IMR-90 (cell line): ENCODE measurements at regions not wholly inside any gene's neighbourhood (a gene's known extent, or its start where the extent isn't known, plus 50 kb on each side); places are given as distances from the start of the nearest gene placed in this dataset.

Source experiments
- ATAC-seq: fragments of 200-7000 bp; cut with Tn5 transposase; 2 replicates; pipeline ENCODE4 v1.9.1; 2020; ENCODE audit warnings: low read depth, mild to moderate bottlenecking, moderate library complexity
- BruUV-seq: library from RNA; stranded (reverse); fragments of 400-500 nt; replicated peaks from 2 replicates; lab custom pipeline; 2021; lab: Mats Ljungman, UMichigan
- CTCF ChIA-PET: fragments of 300-600 bp; formaldehyde crosslinking; extraction: SDS; loops from one replicate; lab custom pipeline; 2021; ENCODE audit warnings: antibody characterized with exemption; lab: Yijun Ruan, JAX
- POLR2A ChIA-PET: fragments of 300-600 bp; sonication (Branson Sonifier 250); formaldehyde crosslinking; loops from one replicate; lab custom pipeline; 2022; ENCODE audit warnings: antibody characterized with exemption; ENCODE audit not compliant: unreplicated experiment; lab: Charles Lee
- DNase-seq: peaks from one replicate; pipeline ENCODE4 v3.0.0; 2013
- H2AFZ ChIP-seq: replicated peaks from 2 replicates; pipeline ENCODE3; 2013; ENCODE audit warnings: low read length, mild to moderate bottlenecking; ENCODE audit not compliant: poor library complexity
- H2AK5ac ChIP-seq: 2 replicates; pipeline ENCODE4 v1.6.1; 2013; ENCODE audit warnings: low read depth, low read length, inconsistent platforms
- H2AK9ac ChIP-seq: replicated peaks from 2 replicates; pipeline ENCODE3; 2013; ENCODE audit warnings: mild to moderate bottlenecking, low read depth, low read length, moderate library complexity; ENCODE audit not compliant: poor library complexity
- H2BK120ac ChIP-seq: 2 replicates; pipeline ENCODE4 v1.6.1; 2013; ENCODE audit warnings: low read depth, low read length, inconsistent platforms
- H2BK15ac ChIP-seq: 3 replicates; pipeline ENCODE4 v1.6.1; 2013; ENCODE audit warnings: low read depth, low read length, inconsistent platforms
- H2BK20ac ChIP-seq: 2 replicates; pipeline ENCODE4 v1.6.1; 2013; ENCODE audit warnings: low read depth, mild to moderate bottlenecking, inconsistent platforms, low read length, moderate library complexity
- H2BK5ac ChIP-seq: 2 replicates; pipeline ENCODE4 v1.6.1; 2013; ENCODE audit warnings: mild to moderate bottlenecking, low read depth, low read length, inconsistent platforms; ENCODE audit not compliant: poor library complexity, severe bottlenecking
- H3K14ac ChIP-seq: replicated peaks from 2 replicates; pipeline ENCODE4 v1.6.1; 2013; ENCODE audit warnings: low read depth, low read length, inconsistent platforms
- H3K18ac ChIP-seq: 2 replicates; pipeline ENCODE4 v1.6.1; 2013; ENCODE audit warnings: low read depth, low read length, control low read depth
- H3K23ac ChIP-seq: 2 replicates; pipeline ENCODE4 v1.6.1; 2013; ENCODE audit warnings: low read depth, low read length, inconsistent platforms
- H3K27ac ChIP-seq: 2 replicates; pipeline ENCODE4 v1.5.1; 2013; ENCODE audit warnings: mild to moderate bottlenecking, control low read depth, low read length; ENCODE audit not compliant: insufficient read depth
- H3K27me3 ChIP-seq: 2 replicates; pipeline ENCODE4 v1.6.1; 2013; ENCODE audit warnings: low read length; ENCODE audit not compliant: control insufficient read depth, insufficient read depth
- H3K36me3 ChIP-seq: 2 replicates; pipeline ENCODE4 v1.6.1; 2013; ENCODE audit warnings: low read length, mixed read lengths; ENCODE audit not compliant: control insufficient read depth, insufficient read depth
- H3K4ac ChIP-seq: 2 replicates; pipeline ENCODE4 v1.6.1; 2013; ENCODE audit warnings: low read depth, low read length, inconsistent platforms
- H3K4me1 ChIP-seq: 2 replicates; pipeline ENCODE4 v1.6.1; 2013; ENCODE audit warnings: low read length, mixed read lengths; ENCODE audit not compliant: control insufficient read depth, insufficient read depth
- H3K4me2 ChIP-seq: 2 replicates; pipeline ENCODE4 v1.6.1; 2013; ENCODE audit warnings: low read depth, mild to moderate bottlenecking, control low read depth, low read length, moderate library complexity
- H3K4me3 ChIP-seq: 2 replicates; pipeline ENCODE4 v1.5.1; 2013; ENCODE audit warnings: low read depth, mild to moderate bottlenecking, control low read depth, low read length, moderate library complexity; ENCODE audit not compliant: insufficient read depth
- H3K56ac ChIP-seq: 2 replicates; pipeline ENCODE4 v1.6.1; 2013; ENCODE audit warnings: low read length, inconsistent platforms; ENCODE audit not compliant: insufficient read depth; ENCODE audit errors: extremely low read depth
- H3K79me1 ChIP-seq, 2 experiments: 2 replicates each; pipeline ENCODE4 v1.6.1; 2013; ENCODE audit warnings: low read length in 2 of 2, inconsistent platforms in 1 of 2, low read depth in 1 of 2
- H3K9ac ChIP-seq: 2 replicates; pipeline ENCODE4 v1.6.1; 2013; ENCODE audit warnings: low read depth, low read length, control low read depth
- H3K9me1 ChIP-seq: 2 replicates; pipeline ENCODE4 v1.6.1; 2013; ENCODE audit warnings: low read length, inconsistent platforms; ENCODE audit not compliant: insufficient read depth
- H3K9me3 ChIP-seq: 2 replicates; pipeline ENCODE4 v1.6.1; 2013; ENCODE audit warnings: low read length; ENCODE audit not compliant: control insufficient read depth, insufficient read depth
- H4K20me1 ChIP-seq: 2 replicates; pipeline ENCODE4 v1.6.1; 2013; ENCODE audit warnings: low read length, inconsistent platforms; ENCODE audit not compliant: insufficient read depth
- H4K5ac ChIP-seq: 2 replicates; pipeline ENCODE4 v1.6.1; 2013; ENCODE audit warnings: mild to moderate bottlenecking, low read depth, low read length, control low read depth
- H4K8ac ChIP-seq, 2 experiments: 2 replicates each; pipeline ENCODE4 v1.6.1; 2013; ENCODE audit warnings: low read depth in 2 of 2, low read length in 2 of 2, control low read depth in 1 of 2, inconsistent platforms in 1 of 2
- H4K91ac ChIP-seq: 2 replicates; pipeline ENCODE4 v1.6.1; 2013; ENCODE audit warnings: low read depth, low read length, inconsistent platforms; ENCODE audit not compliant: insufficient read depth
- BHLHE40 ChIP-seq: fragments of 150-350 bp; IDR thresholded peaks from 2 replicates; pipeline ENCODE4 v1.6.1; 2016; ENCODE audit warnings: mild to moderate bottlenecking, low read depth, low read length
- CEBPB ChIP-seq: IDR thresholded peaks from 2 replicates; pipeline ENCODE4 v1.6.1; 2012; ENCODE audit warnings: low read depth, low read length, improper control_type of control experiment
- CHD1 ChIP-seq: IDR thresholded peaks from 2 replicates; pipeline ENCODE4 v1.6.1; 2012; ENCODE audit warnings: low read depth, low read length, improper control_type of control experiment
- CTCF ChIP-seq: conservative IDR thresholded peaks from 2 replicates; pipeline ENCODE4 v1.5.1; 2012; ENCODE audit warnings: mild to moderate bottlenecking, low read depth, low read length, improper control_type of control experiment
- FOS ChIP-seq: fragments of 150-350 bp; IDR thresholded peaks from 2 replicates; pipeline ENCODE4 v1.6.1; 2016; ENCODE audit warnings: low read depth, low read length
- MAFK ChIP-seq: IDR thresholded peaks from 2 replicates; pipeline ENCODE4 v1.6.1; 2012; ENCODE audit warnings: low read depth, low read length, improper control_type of control experiment
- MAZ ChIP-seq: IDR thresholded peaks from 2 replicates; pipeline ENCODE4 v1.6.1; 2012; ENCODE audit warnings: low read depth, mild to moderate bottlenecking, low read length, improper control_type of control experiment, moderate library complexity, borderline replicate concordance
- MXI1 ChIP-seq: IDR thresholded peaks from 2 replicates; pipeline ENCODE4 v1.6.1; 2012; ENCODE audit warnings: low read depth, mild to moderate bottlenecking, low read length, moderate library complexity, borderline replicate concordance
- NFE2L2 ChIP-seq: fragments of 150-350 bp; IDR thresholded peaks from 2 replicates; pipeline ENCODE4 v1.6.1; 2016; ENCODE audit warnings: low read depth, mild to moderate bottlenecking, low read length
- POLR2A ChIP-seq: IDR thresholded peaks from 2 replicates; pipeline ENCODE4 v1.6.1; 2012; ENCODE audit warnings: mild to moderate bottlenecking, low read depth, low read length
- RAD21 ChIP-seq: IDR thresholded peaks from 2 replicates; pipeline ENCODE4 v1.6.1; 2012; ENCODE audit warnings: low read length, improper control_type of control experiment
- RCOR1 ChIP-seq: IDR thresholded peaks from 2 replicates; pipeline ENCODE4 v1.6.1; 2012; ENCODE audit warnings: mild to moderate bottlenecking, low read length, improper control_type of control experiment; ENCODE audit not compliant: insufficient replicate concordance
- RFX5 ChIP-seq: IDR thresholded peaks from 2 replicates; pipeline ENCODE4 v1.8.0; 2012; ENCODE audit warnings: low read depth, mild to moderate bottlenecking, low read length, moderate library complexity
- SMC3 ChIP-seq: fragments of 150-350 bp; IDR thresholded peaks from 2 replicates; pipeline ENCODE4 v1.6.1; 2016; ENCODE audit warnings: low read depth, mild to moderate bottlenecking, antibody characterized with exemption, low read length, moderate library complexity
- WGBS, 2 experiments: methylation state at CpG; one replicate each; pipeline versions ENCODE4 v1.1.5 to v1.1.7; 2013; ENCODE audit warnings: missing lambda C conversion rate in 2 of 2; ENCODE audit not compliant: insufficient read length in 1 of 2; ENCODE audit errors: extremely low coverage in 2 of 2; 5-methylcytosine and 5-hydroxymethylcytosine counted together
- dilution Hi-C: fragments of 300-500 bp; cut with HindIII; formaldehyde crosslinking; loops from one replicate; pipeline ENCODE4 v1.14.3; 2018; ENCODE audit warnings: low sequenced_read_pairs; ENCODE audit not compliant: unreplicated experiment
- in situ Hi-C: fragments of 300-500 bp; cut with MboI; formaldehyde crosslinking; loops from 3 replicates; pipeline ENCODE4 v1.14.3; 2019; ENCODE audit warnings: low sequenced_read_pairs, inconsistent platforms, mixed read lengths
- intact Hi-C: fragments of 100-400 bp; cut with micrococcal nuclease; formaldehyde crosslinking; loops from 2 replicates; pipeline ENCODE4 v1.10.0; 2022
- TF ChIP-seq, protein P1 (sequence below): fragments of 150-350 bp; IDR thresholded peaks from 2 replicates; pipeline ENCODE4 v1.6.1; 2016; ENCODE audit warnings: low read depth, mild to moderate bottlenecking, low read length, moderate library complexity, borderline replicate concordance
- TF ChIP-seq, protein P2 (sequence below): fragments of 150-350 bp; IDR thresholded peaks from 2 replicates; pipeline ENCODE4 v1.6.1; 2017; ENCODE audit warnings: mild to moderate bottlenecking, antibody characterized with exemption, low read length, low read depth

DNA sequence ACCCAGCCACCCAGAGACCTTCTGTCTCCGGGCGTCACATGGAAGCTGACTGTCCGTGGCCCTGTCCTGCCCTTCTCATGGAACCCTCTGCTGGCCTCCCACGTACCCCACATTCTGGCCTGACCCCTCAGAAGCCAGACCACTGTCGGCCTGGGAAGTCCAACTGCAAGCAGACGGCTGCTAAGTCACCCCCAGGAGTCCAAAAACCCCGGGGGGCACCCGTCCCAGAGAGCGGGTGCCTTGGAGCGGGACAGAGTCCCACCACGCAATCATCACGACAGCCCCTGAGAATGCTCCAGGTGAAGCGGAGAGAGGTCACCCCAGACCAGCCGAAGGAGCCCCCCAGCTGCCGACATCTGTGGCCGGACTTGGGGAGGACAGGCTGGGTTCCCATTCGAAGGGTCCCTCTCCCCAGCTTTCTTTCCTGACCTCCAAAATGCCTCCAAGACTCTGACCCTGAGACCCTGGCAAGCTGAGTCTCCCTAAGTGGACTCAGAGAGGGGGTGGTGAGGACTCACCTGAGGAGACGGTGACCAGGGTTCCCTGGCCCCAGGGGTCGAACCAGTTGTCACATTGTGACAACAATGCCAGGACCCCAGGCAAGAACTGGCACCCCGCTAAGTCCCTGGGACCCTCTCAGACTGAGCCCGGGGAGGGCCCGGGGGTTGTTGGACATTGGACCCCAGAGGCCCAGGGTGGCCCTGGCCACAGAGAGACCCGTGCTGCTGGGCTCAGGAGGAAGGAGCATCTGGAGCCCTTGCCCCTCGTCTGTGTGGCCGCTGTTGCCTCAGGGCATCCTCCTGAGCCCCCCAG, 337.1 kb downstream of the TMEM121 start:
- H4K8ac ChIP-seq: no peak overlapping the region
- ATAC-seq (no peak), DNase-seq (no peak)
- no peak overlapping the region for H2BK20ac ChIP-seq
- no peak overlapping the region for H3K23ac ChIP-seq
- H4K91ac ChIP-seq: no peak overlapping the region
- no peak overlapping the region for H2BK5ac ChIP-seq
- no peaks in the 10 kb centered on the region for H3K27me3 ChIP-seq
- no peak overlapping the region for H2AK9ac ChIP-seq
- intact Hi-C loops: no loop called here
- H3K9ac ChIP-seq: no peak overlapping the region
- no peak overlapping the region for H2BK15ac ChIP-seq
- H3K36me3 ChIP-seq: no peaks in the 10 kb centered on the region
- H3K4ac ChIP-seq: no peak overlapping the region
- H2AFZ ChIP-seq: no peak overlapping the region
- peaks cover 67% of the 10 kb centered on the region for H3K9me3 ChIP-seq
- H2BK120ac ChIP-seq: no peak overlapping the region
- no peak overlapping the region for H3K18ac ChIP-seq
- H4K5ac ChIP-seq: no peak overlapping the region
- no peak for TF ChIP-seq CHD1
- TF ChIP-seq MXI1: no peak
- TF ChIP-seq SMC3: no peak
- TF ChIP-seq POLR2A: no peak
- TF ChIP-seq, protein P1, sequence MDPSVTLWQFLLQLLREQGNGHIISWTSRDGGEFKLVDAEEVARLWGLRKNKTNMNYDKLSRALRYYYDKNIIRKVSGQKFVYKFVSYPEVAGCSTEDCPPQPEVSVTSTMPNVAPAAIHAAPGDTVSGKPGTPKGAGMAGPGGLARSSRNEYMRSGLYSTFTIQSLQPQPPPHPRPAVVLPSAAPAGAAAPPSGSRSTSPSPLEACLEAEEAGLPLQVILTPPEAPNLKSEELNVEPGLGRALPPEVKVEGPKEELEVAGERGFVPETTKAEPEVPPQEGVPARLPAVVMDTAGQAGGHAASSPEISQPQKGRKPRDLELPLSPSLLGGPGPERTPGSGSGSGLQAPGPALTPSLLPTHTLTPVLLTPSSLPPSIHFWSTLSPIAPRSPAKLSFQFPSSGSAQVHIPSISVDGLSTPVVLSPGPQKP: no peak
- no peak for TF ChIP-seq MAFK
- TF ChIP-seq FOS: no peak
- TF ChIP-seq RAD21: no peak
- TF ChIP-seq MAZ: no peak
- no peak for TF ChIP-seq CTCF
- no peak for TF ChIP-seq RFX5
- no peak for TF ChIP-seq CEBPB
- TF ChIP-seq, protein P2, sequence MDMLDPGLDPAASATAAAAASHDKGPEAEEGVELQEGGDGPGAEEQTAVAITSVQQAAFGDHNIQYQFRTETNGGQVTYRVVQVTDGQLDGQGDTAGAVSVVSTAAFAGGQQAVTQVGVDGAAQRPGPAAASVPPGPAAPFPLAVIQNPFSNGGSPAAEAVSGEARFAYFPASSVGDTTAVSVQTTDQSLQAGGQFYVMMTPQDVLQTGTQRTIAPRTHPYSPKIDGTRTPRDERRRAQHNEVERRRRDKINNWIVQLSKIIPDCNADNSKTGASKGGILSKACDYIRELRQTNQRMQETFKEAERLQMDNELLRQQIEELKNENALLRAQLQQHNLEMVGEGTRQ: no peak
- TF ChIP-seq RCOR1: no peak
- no peak for TF ChIP-seq BHLHE40
- TF ChIP-seq NFE2L2: no peak
- H3K56ac ChIP-seq: no peak overlapping the region
- H3K14ac ChIP-seq: no peak overlapping the region
- in situ Hi-C loops: no loop called here
- POLR2A ChIA-PET: no interaction called here
- H3K79me1 ChIP-seq: no peaks in the 10 kb centered on the region
- 34% methylated on average over 7 of the region's 25 CpGs; no CpG with 5 or more reads in 1 of the 2 experiments for WGBS, 2 experiments
- dilution Hi-C loops: no loop called here
- no peak overlapping the region for H3K4me2 ChIP-seq
- no peaks in the 10 kb centered on the region for H3K9me1 ChIP-seq
- no peak overlapping the region for H3K4me3 ChIP-seq
- no peaks in the 10 kb centered on the region for H4K20me1 ChIP-seq
- CTCF ChIA-PET: no interaction called here
- BruUV-seq: no TSS peak
- no peak overlapping the region for H3K27ac ChIP-seq
- H2AK5ac ChIP-seq: no peak overlapping the region
- no peaks in the 10 kb centered on the region for H3K4me1 ChIP-seq
